ENCODE measurements at regions not wholly inside any gene's neighbourhood (a gene's known extent, or its start where the extent isn't known, plus 50 kb on each side); places are given as distances from the start of the nearest gene placed in this dataset.

DNA sequence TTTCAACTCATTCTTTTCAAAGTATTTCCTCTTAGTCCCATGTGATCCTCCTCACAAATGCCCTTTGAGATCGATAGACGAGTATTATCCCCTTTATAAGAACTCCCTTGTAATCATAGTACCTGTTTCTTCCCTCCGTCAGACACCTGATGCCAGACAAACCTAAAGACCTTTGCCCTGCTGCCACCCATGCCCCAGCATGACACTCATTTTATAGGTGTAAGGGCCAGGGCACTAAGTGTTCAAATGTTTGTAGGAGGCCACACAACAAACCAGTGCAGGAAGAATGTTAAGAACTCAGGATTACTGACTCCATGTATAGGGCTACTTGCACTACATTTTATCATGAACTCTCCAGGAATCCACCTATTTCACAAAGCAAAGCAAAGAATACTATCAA is 115.6 kb upstream of the DIAPH2 start:
- no peak for TF ChIP-seq POLR2A (IDR thresholded peaks at IDR 0.05)
- TF ChIP-seq, protein P1, sequence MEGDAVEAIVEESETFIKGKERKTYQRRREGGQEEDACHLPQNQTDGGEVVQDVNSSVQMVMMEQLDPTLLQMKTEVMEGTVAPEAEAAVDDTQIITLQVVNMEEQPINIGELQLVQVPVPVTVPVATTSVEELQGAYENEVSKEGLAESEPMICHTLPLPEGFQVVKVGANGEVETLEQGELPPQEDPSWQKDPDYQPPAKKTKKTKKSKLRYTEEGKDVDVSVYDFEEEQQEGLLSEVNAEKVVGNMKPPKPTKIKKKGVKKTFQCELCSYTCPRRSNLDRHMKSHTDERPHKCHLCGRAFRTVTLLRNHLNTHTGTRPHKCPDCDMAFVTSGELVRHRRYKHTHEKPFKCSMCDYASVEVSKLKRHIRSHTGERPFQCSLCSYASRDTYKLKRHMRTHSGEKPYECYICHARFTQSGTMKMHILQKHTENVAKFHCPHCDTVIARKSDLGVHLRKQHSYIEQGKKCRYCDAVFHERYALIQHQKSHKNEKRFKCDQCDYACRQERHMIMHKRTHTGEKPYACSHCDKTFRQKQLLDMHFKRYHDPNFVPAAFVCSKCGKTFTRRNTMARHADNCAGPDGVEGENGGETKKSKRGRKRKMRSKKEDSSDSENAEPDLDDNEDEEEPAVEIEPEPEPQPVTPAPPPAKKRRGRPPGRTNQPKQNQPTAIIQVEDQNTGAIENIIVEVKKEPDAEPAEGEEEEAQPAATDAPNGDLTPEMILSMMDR (IDR thresholded peaks at IDR 0.05) = no peak
